AG09319 (cell line): ENCODE measurements at regions not wholly inside any gene's neighbourhood (a gene's known extent, or its start where the extent isn't known, plus 50 kb on each side); places are given as distances from the start of the nearest gene placed in this dataset.
"Not testable (repeated sequence)": the region's sequence is repeated elsewhere in the genome, so short reads cannot be mapped to it uniquely, and the experiment has no call there.

Experiments
- DNase-seq: peaks from one replicate; pipeline ENCODE4 v3.0.0-alpha.2; 2010; ENCODE audit warnings: low read depth; ENCODE audit errors: extremely low read depth
- CTCF ChIP-seq: IDR thresholded peaks from 2 replicates; pipeline ENCODE4 v1.5.1; 2011; ENCODE audit warnings: low read depth, mild to moderate bottlenecking, inconsistent platforms, low read length, moderate library complexity

GRCh38 chr6:110543106-110543505, 66.7 kb upstream of the SLC22A16 start:
- no peak for TF ChIP-seq CTCF
- DNase-seq, result no peak

GRCh38 chr6:110542311-110543024, 66.1 kb upstream of the SLC22A16 start:
- no peak for TF ChIP-seq CTCF
- DNase-seq, result no peak

- TF ChIP-seq CTCF, result no peak
- no peak for DNase-seq
These were observed 65.4 kb upstream of the SLC22A16 start for GRCh38 chr6:110541701-110542309.

GRCh38 chr6:110539277-110540019, 63.0 kb upstream of the SLC22A16 start:
- not testable (repeated sequence) for DNase-seq

GRCh38 chr6:110538416-110539160, 62.2 kb upstream of the SLC22A16 start:
- TF ChIP-seq CTCF, result no peak

GRCh38 chr6:110537208-110538123, 61.1 kb upstream of the SLC22A16 start:
- TF ChIP-seq CTCF, result no peak
- DNase-seq, result peak; percentile 75

More at GRCh38 chr6:110538416-110539160, 62.2 kb upstream of the SLC22A16 start:
- DNase-seq, result no peak
